ENCODE measurements at regions not wholly inside any gene's neighbourhood (a gene's known extent, or its start where the extent isn't known, plus 50 kb on each side); places are given as distances from the start of the nearest gene placed in this dataset.

GRCh38 chr4:64216741-64217140 lies 192.5 kb downstream of the TECRL start:
- DNase-seq: no peak
- Mint-ChIP-seq H3K4me3 (no peak overlapping the region), H3K9me3 (peaks cover 4% of the 10 kb centered on the region), H3K4me1 (no peaks in the 10 kb centered on the region), H3K36me3 (ENCODE audit: low read depth) (no peaks in the 10 kb centered on the region), H3K27ac (no peak overlapping the region), H3K27me3 (no peaks in the 10 kb centered on the region)
- POLR2A ChIA-PET: no interaction called here
- CTCF ChIA-PET: no interaction called here

- H3K27ac Mint-ChIP-seq: no peak overlapping the region
- DNase-seq: no peak
- ChIA-PET CTCF (no interaction called here), POLR2A (no interaction called here)
- no peak overlapping the region for H3K4me3 Mint-ChIP-seq
- H3K9me3 Mint-ChIP-seq: no peaks in the 10 kb centered on the region
- no peaks in the 10 kb centered on the region for H3K4me1 Mint-ChIP-seq
- no peaks in the 10 kb centered on the region for H3K36me3 Mint-ChIP-seq (ENCODE audit: low read depth)
- H3K27me3 Mint-ChIP-seq: no peaks in the 10 kb centered on the region
Measured at GRCh38 chr4:64205376-64205775, 203.9 kb downstream of the TECRL start.

- Mint-ChIP-seq H3K36me3 (ENCODE audit: low read depth) (no peaks in the 10 kb centered on the region), H3K4me1 (no peaks in the 10 kb centered on the region), H3K4me3 (no peak overlapping the region), H3K9me3 (no peaks in the 10 kb centered on the region), H3K27ac (no peak overlapping the region), H3K27me3 (no peaks in the 10 kb centered on the region)
- POLR2A ChIA-PET: no interaction called here
- no peak for DNase-seq
- CTCF ChIA-PET: no interaction called here
Measured at GRCh38 chr4:64200001-64200555, 209.2 kb downstream of the TECRL start.

GRCh38 chr4:64195582-64195981 lies 213.7 kb downstream of the TECRL start:
- DNase-seq: no peak
- Mint-ChIP-seq H3K27me3 (no peaks in the 10 kb centered on the region), H3K36me3 (ENCODE audit: low read depth) (no peaks in the 10 kb centered on the region), H3K4me3 (no peak overlapping the region), H3K9me3 (peaks cover 3% of the 10 kb centered on the region), H3K4me1 (no peaks in the 10 kb centered on the region), H3K27ac (no peak overlapping the region)
- ChIA-PET CTCF (no interaction called here), POLR2A (no interaction called here)

GRCh38 chr4:64192731-64193412 lies 216.4 kb downstream of the TECRL start:
- Mint-ChIP-seq H3K36me3 (ENCODE audit: low read depth) (no peaks in the 10 kb centered on the region), H3K9me3 (peaks cover 3% of the 10 kb centered on the region), H3K4me3 (no peak overlapping the region), H3K4me1 (no peaks in the 10 kb centered on the region), H3K27ac (no peak overlapping the region), H3K27me3 (no peaks in the 10 kb centered on the region)
- POLR2A ChIA-PET: no interaction called here
- no peak for DNase-seq
- CTCF ChIA-PET: no interaction called here

GRCh38 chr4:64174247-64174882 lies 234.9 kb downstream of the TECRL start:
- no peaks in the 10 kb centered on the region for H3K27me3 Mint-ChIP-seq
- POLR2A ChIA-PET: no interaction called here
- no peaks in the 10 kb centered on the region for H3K9me3 Mint-ChIP-seq
- H3K4me1 Mint-ChIP-seq: no peaks in the 10 kb centered on the region
- CTCF ChIA-PET: no interaction called here
- DNase-seq: no peak
- H3K4me3 Mint-ChIP-seq: no peak overlapping the region
- H3K36me3 Mint-ChIP-seq (ENCODE audit: low read depth): no peaks in the 10 kb centered on the region
- no peak overlapping the region for H3K27ac Mint-ChIP-seq

- Mint-ChIP-seq H3K4me3 (no peak overlapping the region), H3K27ac (no peak overlapping the region), H3K4me1 (no peaks in the 10 kb centered on the region), H3K9me3 (no peaks in the 10 kb centered on the region), H3K36me3 (ENCODE audit: low read depth) (no peaks in the 10 kb centered on the region), H3K27me3 (no peaks in the 10 kb centered on the region)
- DNase-seq: no peak
- CTCF ChIA-PET: no interaction called here
- POLR2A ChIA-PET: no interaction called here
Measured at GRCh38 chr4:64166365-64166764, 242.9 kb downstream of the TECRL start.

GRCh38 chr4:64158648-64159326 lies 250.5 kb downstream of the TECRL start:
- H3K27me3 Mint-ChIP-seq: no peaks in the 10 kb centered on the region
- CTCF ChIA-PET: no interaction called here
- H3K4me1 Mint-ChIP-seq: no peaks in the 10 kb centered on the region
- POLR2A ChIA-PET: no interaction called here
- peak; percentile 73 for DNase-seq
- H3K36me3 Mint-ChIP-seq (ENCODE audit: low read depth): no peaks in the 10 kb centered on the region
- no peaks in the 10 kb centered on the region for H3K9me3 Mint-ChIP-seq
- H3K27ac Mint-ChIP-seq: no peak overlapping the region
- H3K4me3 Mint-ChIP-seq: no peak overlapping the region

GRCh38 chr4:64157397-64157796 lies 251.9 kb downstream of the TECRL start:
- no peaks in the 10 kb centered on the region for H3K4me1 Mint-ChIP-seq
- CTCF ChIA-PET: no interaction called here
- POLR2A ChIA-PET: no interaction called here

GRCh38 chr4:64156253-64156652 lies 253.0 kb downstream of the TECRL start:
- POLR2A ChIA-PET: no interaction called here
- Mint-ChIP-seq H3K27ac (no peak overlapping the region), H3K4me1 (no peaks in the 10 kb centered on the region), H3K4me3 (no peak overlapping the region), H3K27me3 (no peaks in the 10 kb centered on the region), H3K9me3 (no peaks in the 10 kb centered on the region), H3K36me3 (ENCODE audit: low read depth) (no peaks in the 10 kb centered on the region)
- CTCF ChIA-PET: no interaction called here
- DNase-seq: no peak

More at GRCh38 chr4:64157397-64157796, 251.9 kb downstream of the TECRL start:
- no peak overlapping the region for H3K4me3 Mint-ChIP-seq
- H3K27ac Mint-ChIP-seq: no peak overlapping the region
- no peaks in the 10 kb centered on the region for H3K9me3 Mint-ChIP-seq
- no peaks in the 10 kb centered on the region for H3K36me3 Mint-ChIP-seq (ENCODE audit: low read depth)
- no peaks in the 10 kb centered on the region for H3K27me3 Mint-ChIP-seq
- DNase-seq: no peak

- Mint-ChIP-seq H3K9me3 (peaks cover 20% of the 10 kb centered on the region), H3K4me3 (no peak overlapping the region), H3K36me3 (ENCODE audit: low read depth) (no peaks in the 10 kb centered on the region), H3K27ac (no peak overlapping the region), H3K27me3 (no peaks in the 10 kb centered on the region), H3K4me1 (no peaks in the 10 kb centered on the region)
- DNase-seq: no peak
- CTCF ChIA-PET: interaction anchor here (0.7 kb wide), 1 partner anchor 499 kb away, joined by 3 read pairs; no protein-coding TSS in a partner anchor
- POLR2A ChIA-PET: no interaction called here
Measured at GRCh38 chr4:64146030-64146429, 263.2 kb downstream of the TECRL start.

- Mint-ChIP-seq H3K36me3 (ENCODE audit: low read depth) (no peaks in the 10 kb centered on the region), H3K9me3 (peaks cover 20% of the 10 kb centered on the region), H3K27ac (no peak overlapping the region), H3K4me1 (no peaks in the 10 kb centered on the region), H3K4me3 (no peak overlapping the region), H3K27me3 (no peaks in the 10 kb centered on the region)
- ChIA-PET POLR2A (no interaction called here), CTCF (no interaction called here)
- no peak for DNase-seq
Measured at GRCh38 chr4:64144994-64145393, 264.3 kb downstream of the TECRL start.

GRCh38 chr4:64130907-64131306 lies 278.3 kb downstream of the TECRL start:
- Mint-ChIP-seq H3K27me3 (no peaks in the 10 kb centered on the region), H3K36me3 (ENCODE audit: low read depth) (no peaks in the 10 kb centered on the region), H3K9me3 (no peaks in the 10 kb centered on the region), H3K4me3 (no peak overlapping the region), H3K27ac (no peak overlapping the region), H3K4me1 (no peaks in the 10 kb centered on the region)
- ChIA-PET POLR2A (no interaction called here), CTCF (no interaction called here)
- no peak for DNase-seq

All from activated CD4-positive, alpha-beta T cell treated with anti-CD3 and anti-CD28 coated beads, Interleukin-2, amount 10 ng/mL, durations not matched to agents 7 days and 5 days (primary cell).